GM18505 (cell line): ENCODE measurements at regions not wholly inside any gene's neighbourhood (a gene's known extent, or its start where the extent isn't known, plus 50 kb on each side); places are given as distances from the start of the nearest gene placed in this dataset.

Experiments used
- ATAC-seq: cut with Tn5 transposase; IDR thresholded peaks from one replicate; pipeline ENCODE4 v1.9.1; 2021; ENCODE audit not compliant: unreplicated experiment
- POLR2A ChIP-seq: IDR thresholded peaks from 4 replicates; pipeline ENCODE4 v1.6.1; 2011; ENCODE audit warnings: borderline replicate concordance; ENCODE audit not compliant: insufficient read depth, insufficient read length; ENCODE audit errors: extremely low read depth

- TF ChIP-seq POLR2A, result no peak
- ATAC-seq, result no peak
Measured at GRCh38 chrX:141341743-141342142, 99.4 kb upstream of the SPANXC start.

GRCh38 chrX:141341341-141341740 is 99.0 kb upstream of the SPANXC start:
- no peak for TF ChIP-seq POLR2A

GRCh38 chrX:141320801-141321200 is 78.5 kb upstream of the SPANXC start:
- TF ChIP-seq POLR2A, result no peak
- no peak for ATAC-seq

More at GRCh38 chrX:141341341-141341740, 99.0 kb upstream of the SPANXC start:
- no peak for ATAC-seq

GRCh38 chrX:141314441-141314840 is 72.1 kb upstream of the SPANXC start:
- no peak for TF ChIP-seq POLR2A
- ATAC-seq, result no peak

- no peak for TF ChIP-seq POLR2A
- no peak for ATAC-seq
Measured at GRCh38 chrX:141301017-141301416, 58.7 kb upstream of the SPANXC start.
